GM12878 (cell line): ENCODE measurements at regions not wholly inside any gene's neighbourhood (a gene's known extent, or its start where the extent isn't known, plus 50 kb on each side); places are given as distances from the start of the nearest gene placed in this dataset.

Experiments used
- ATAC-seq: fragments of 200-7000 bp; cut with Tn5 transposase; 3 replicates; pipeline ENCODE4 v1.9.1; 2020; ENCODE audit warnings: mild to moderate bottlenecking, moderate library complexity
- BruUV-seq: library from RNA; stranded (reverse); fragments of 400-500 nt; replicated peaks from 2 replicates; lab custom pipeline; 2021; lab: Mats Ljungman, UMichigan
- CTCF ChIA-PET: fragments of 300-600 bp; sonication (Branson Sonifier 250); formaldehyde crosslinking; extraction: SDS; loops from one replicate; lab custom pipeline; 2021; ENCODE audit warnings: inconsistent platforms; lab: Yijun Ruan, JAX
- POLR2A ChIA-PET: fragments of 350-600 bp; formaldehyde crosslinking; extraction: SDS; loops from one replicate; lab custom pipeline; 2021; ENCODE audit warnings: inconsistent platforms; lab: Charles Lee
- RAD21 ChIA-PET: fragments of 300-600 bp; sonication (Branson Sonifier 250); formaldehyde crosslinking; loops from one replicate; lab custom pipeline; 2023; ENCODE audit warnings: antibody characterized with exemption; ENCODE audit not compliant: unreplicated experiment; lab: Charles Lee
- SMC1A ChIA-PET: fragments of 300-600 bp; sonication (Branson Sonifier 250); formaldehyde crosslinking; loops from one replicate; lab custom pipeline; 2023; ENCODE audit not compliant: unreplicated experiment, uncharacterized antibody; lab: Charles Lee
- DNase-seq: peaks from one replicate; pipeline ENCODE4 v3.0.0-alpha.2; 2011; ENCODE audit warnings: low read depth, low spot score
- FAIRE-seq: peaks from 3 replicates; lab custom pipeline; 2011; peaks lifted over from hg19 to GRCh38; lab: Jason Lieb, UNC
- H2AFZ ChIP-seq: 2 replicates; pipeline ENCODE4 v1.6.0; 2011; ENCODE audit warnings: low read depth, low read length, control low read depth; ENCODE audit not compliant: control insufficient read depth
- H3K27ac ChIP-seq: 2 replicates; pipeline ENCODE4 v1.5.1; 2011; ENCODE audit warnings: control low read depth; ENCODE audit not compliant: control insufficient read depth, insufficient read depth
- H3K27me3 ChIP-seq, 2 experiments: replicated peaks in 1 of 2; 2 replicates each; pipeline versions ENCODE4 v1.6.0 to v1.6.1; 2011; ENCODE audit warnings: low read length in 1 of 2; ENCODE audit not compliant: control insufficient read depth in 2 of 2, insufficient read depth in 2 of 2
- H3K36me3 ChIP-seq, 2 experiments: 2 replicates each; pipeline ENCODE4 v1.5.1; 2011; ENCODE audit warnings: low read length in 1 of 2; ENCODE audit not compliant: control insufficient read depth in 2 of 2, insufficient read depth in 2 of 2
- H3K4me1 ChIP-seq: 2 replicates; pipeline ENCODE4 v1.6.1; 2011; ENCODE audit warnings: mild to moderate bottlenecking, low read length, moderate library complexity, mixed read lengths; ENCODE audit not compliant: control insufficient read depth, insufficient read depth
- H3K4me2 ChIP-seq: 2 replicates; pipeline ENCODE4 v1.6.0; 2011; ENCODE audit warnings: control low read depth; ENCODE audit not compliant: control insufficient read depth, insufficient read depth
- H3K4me3 ChIP-seq: fragments of 200-600 bp; sonication (generic); 2 replicates; pipeline ENCODE4 v1.5.1; 2016
- H3K79me2 ChIP-seq: 2 replicates; pipeline ENCODE4 v1.6.0; 2011; ENCODE audit warnings: low read length; ENCODE audit not compliant: control insufficient read depth, insufficient read depth
- H3K9ac ChIP-seq: 2 replicates; pipeline ENCODE4 v1.8.0; 2011; ENCODE audit warnings: low read length, control low read depth, mixed read lengths; ENCODE audit not compliant: control insufficient read depth, insufficient read depth
- H3K9me3 ChIP-seq: replicated peaks from 3 replicates; pipeline ENCODE4 v1.5.1; 2011; ENCODE audit warnings: mild to moderate bottlenecking, low read length; ENCODE audit not compliant: control insufficient read depth, insufficient read depth
- H4K20me1 ChIP-seq: 2 replicates; pipeline ENCODE4 v1.6.0; 2011; ENCODE audit not compliant: control insufficient read depth, insufficient read depth
- IKZF1 ChIP-seq: fragments of 450-650 bp; conservative IDR thresholded peaks from 2 replicates; pipeline ENCODE4 v1.6.1; 2017; ENCODE audit warnings: antibody characterized with exemption, mild to moderate bottlenecking
- KLF5 ChIP-seq: fragments of 450-650 bp; IDR thresholded peaks from 2 replicates; pipeline ENCODE4 v1.6.1; 2014; ENCODE audit warnings: mild to moderate bottlenecking; ENCODE audit not compliant: partially characterized antibody
- POU2F2 ChIP-seq: IDR thresholded peaks from 3 replicates; pipeline ENCODE4 v1.6.1; 2011; ENCODE audit warnings: low read depth, mild to moderate bottlenecking, low read length, borderline replicate concordance
- ZNF207 ChIP-seq: fragments of 450-650 bp; IDR thresholded peaks from 2 replicates; pipeline ENCODE4 v1.6.1; 2014; ENCODE audit warnings: antibody characterized with exemption, mild to moderate bottlenecking, borderline replicate concordance
- ZNF384 ChIP-seq: IDR thresholded peaks from 2 replicates; pipeline ENCODE4 v1.6.1; 2012; ENCODE audit warnings: low read depth, mild to moderate bottlenecking, low read length, improper control_type of control experiment, borderline replicate concordance
- WGBS: methylation state at CpG from one replicate; pipeline ENCODE4 v1.1.6; 2016; ENCODE audit warnings: low lambda C conversion rate; ENCODE audit not compliant: insufficient replicate concordance, insufficient coverage; ENCODE audit errors: missing lambda C conversion rate; 5-methylcytosine and 5-hydroxymethylcytosine counted together
- in situ Hi-C: fragments of 300-500 bp; cut with MboI; formaldehyde crosslinking; loops from 9 replicates; pipeline ENCODE4 v1.14.3; 2018; ENCODE audit warnings: mixed read lengths
- intact Hi-C: fragments of 100-400 bp; cut with micrococcal nuclease; formaldehyde crosslinking; loops from one replicate; pipeline ENCODE4 v1.14.2; 2022; ENCODE audit not compliant: unreplicated experiment
- TF ChIP-seq, protein P1 (sequence below): fragments of 450-650 bp; IDR thresholded peaks from 2 replicates; pipeline ENCODE4 v1.6.1; 2018; ENCODE audit warnings: mild to moderate bottlenecking, low read depth, moderate library complexity; ENCODE audit not compliant: partially characterized antibody
- TF ChIP-seq, protein P2 (sequence below): IDR thresholded peaks from 2 replicates; pipeline ENCODE4 v1.6.1; 2012; ENCODE audit warnings: low read depth, low read length, improper control_type of control experiment
- TF ChIP-seq, protein P3 (sequence below): fragments of 450-650 bp; conservative IDR thresholded peaks from 2 replicates; pipeline ENCODE4 v1.6.1; 2017; ENCODE audit warnings: mild to moderate bottlenecking, moderate library complexity
- TF ChIP-seq, protein P4 (sequence below): IDR thresholded peaks from 2 replicates; pipeline ENCODE4 v1.6.1; 2011; ENCODE audit warnings: borderline replicate concordance, low read depth, mild to moderate bottlenecking, moderate library complexity, mixed read lengths, low read length; ENCODE audit not compliant: insufficient read depth; ENCODE audit errors: extremely low read length
- TF ChIP-seq, protein P5 (sequence below): IDR thresholded peaks from 2 replicates; pipeline ENCODE4 v1.6.1; 2012; ENCODE audit warnings: low read length, inconsistent platforms
- TF ChIP-seq, protein P6 (sequence below): fragments of 450-650 bp; IDR thresholded peaks from 2 replicates; pipeline ENCODE4 v1.6.1; 2016; ENCODE audit warnings: mild to moderate bottlenecking

DNA sequence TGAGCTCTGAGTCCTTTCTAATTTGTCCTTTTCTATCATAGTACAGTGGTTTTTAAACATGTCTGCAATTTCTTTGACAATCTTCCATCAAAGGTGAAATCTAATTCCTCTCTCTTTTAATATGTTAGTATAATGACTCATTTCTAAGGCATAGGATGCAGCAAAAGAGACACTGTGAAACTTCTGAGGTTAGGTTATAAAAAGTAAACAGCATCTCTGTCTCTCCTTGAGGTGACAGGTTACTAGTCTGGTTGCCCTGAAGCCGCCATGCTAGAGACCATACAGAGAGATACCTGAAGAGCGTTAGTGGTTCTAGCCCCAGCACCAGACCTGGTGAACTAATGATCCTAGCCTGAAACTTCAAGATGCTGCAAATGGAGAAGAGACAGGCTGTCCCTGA is 114.3 kb downstream of the PPM1A start (continued):
- TF ChIP-seq, protein P1, sequence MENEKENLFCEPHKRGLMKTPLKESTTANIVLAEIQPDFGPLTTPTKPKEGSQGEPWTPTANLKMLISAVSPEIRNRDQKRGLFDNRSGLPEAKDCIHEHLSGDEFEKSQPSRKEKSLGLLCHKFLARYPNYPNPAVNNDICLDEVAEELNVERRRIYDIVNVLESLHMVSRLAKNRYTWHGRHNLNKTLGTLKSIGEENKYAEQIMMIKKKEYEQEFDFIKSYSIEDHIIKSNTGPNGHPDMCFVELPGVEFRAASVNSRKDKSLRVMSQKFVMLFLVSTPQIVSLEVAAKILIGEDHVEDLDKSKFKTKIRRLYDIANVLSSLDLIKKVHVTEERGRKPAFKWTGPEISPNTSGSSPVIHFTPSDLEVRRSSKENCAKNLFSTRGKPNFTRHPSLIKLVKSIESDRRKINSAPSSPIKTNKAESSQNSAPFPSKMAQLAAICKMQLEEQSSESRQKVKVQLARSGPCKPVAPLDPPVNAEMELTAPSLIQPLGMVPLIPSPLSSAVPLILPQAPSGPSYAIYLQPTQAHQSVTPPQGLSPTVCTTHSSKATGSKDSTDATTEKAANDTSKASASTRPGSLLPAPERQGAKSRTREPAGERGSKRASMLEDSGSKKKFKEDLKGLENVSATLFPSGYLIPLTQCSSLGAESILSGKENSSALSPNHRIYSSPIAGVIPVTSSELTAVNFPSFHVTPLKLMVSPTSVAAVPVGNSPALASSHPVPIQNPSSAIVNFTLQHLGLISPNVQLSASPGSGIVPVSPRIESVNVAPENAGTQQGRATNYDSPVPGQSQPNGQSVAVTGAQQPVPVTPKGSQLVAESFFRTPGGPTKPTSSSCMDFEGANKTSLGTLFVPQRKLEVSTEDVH: no peak

DNA sequence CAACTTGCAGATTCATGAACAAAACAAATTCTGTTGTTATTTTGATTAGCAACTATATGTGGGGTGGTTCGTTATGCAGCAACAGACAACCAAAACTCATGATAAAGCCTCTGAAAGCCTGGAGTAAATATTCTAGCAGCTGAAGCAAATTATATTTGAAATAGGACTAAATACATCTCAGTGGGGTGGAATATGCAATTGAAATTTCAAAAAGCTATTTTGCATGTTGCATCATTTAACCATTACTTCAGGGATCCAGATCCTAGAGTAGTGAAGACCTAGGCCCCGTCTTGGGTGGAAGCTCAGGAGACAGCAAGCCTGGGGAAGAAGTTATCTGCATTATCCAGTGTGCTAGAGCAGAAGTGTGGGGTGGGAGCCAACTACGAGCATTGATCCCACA is 114.7 kb downstream of the PPM1A start:
- H3K9me3 ChIP-seq: no peaks in the 10 kb centered on the region
- no peak overlapping the region for H3K9ac ChIP-seq
- DNase-seq (no peak), ATAC-seq (no peak), FAIRE-seq (no peak)
- BruUV-seq: no TSS peak
- H3K4me2 ChIP-seq: no peak overlapping the region
- ChIA-PET SMC1A (no interaction called here), CTCF (interaction anchor here (0.8 kb wide), 1 partner anchor 13 kb away, joined by 3 read pairs; no protein-coding TSS in a partner anchor), POLR2A (interaction anchor here (0.5 kb wide), 1 partner anchor 1400 kb away, joined by 4 read pairs; no protein-coding TSS in a partner anchor), RAD21 (no interaction called here)
- 15% methylated on average over 3 of the region's 3 CpGs for WGBS
- intact Hi-C loops (no loop called here), in situ Hi-C loops (no loop called here)
- no peak overlapping the region for H3K27ac ChIP-seq
- H3K79me2 ChIP-seq: no peaks in the 10 kb centered on the region
- no peaks in the 10 kb centered on the region for H4K20me1 ChIP-seq
- no peak overlapping the region for H3K4me3 ChIP-seq
- no peaks in the 10 kb centered on the region for H3K4me1 ChIP-seq
- no peaks in the 10 kb centered on the region for H3K27me3 ChIP-seq
- H2AFZ ChIP-seq: no peak overlapping the region
- H3K36me3 ChIP-seq: no peaks in the 10 kb centered on the region
- no peak for TF ChIP-seq POU2F2
- TF ChIP-seq IKZF1: no peak
- TF ChIP-seq, protein P2, sequence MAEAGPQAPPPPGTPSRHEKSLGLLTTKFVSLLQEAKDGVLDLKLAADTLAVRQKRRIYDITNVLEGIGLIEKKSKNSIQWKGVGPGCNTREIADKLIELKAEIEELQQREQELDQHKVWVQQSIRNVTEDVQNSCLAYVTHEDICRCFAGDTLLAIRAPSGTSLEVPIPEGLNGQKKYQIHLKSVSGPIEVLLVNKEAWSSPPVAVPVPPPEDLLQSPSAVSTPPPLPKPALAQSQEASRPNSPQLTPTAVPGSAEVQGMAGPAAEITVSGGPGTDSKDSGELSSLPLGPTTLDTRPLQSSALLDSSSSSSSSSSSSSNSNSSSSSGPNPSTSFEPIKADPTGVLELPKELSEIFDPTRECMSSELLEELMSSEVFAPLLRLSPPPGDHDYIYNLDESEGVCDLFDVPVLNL: no peak
- no peak for TF ChIP-seq ZNF207
- TF ChIP-seq ZNF384: no peak
- no peak for TF ChIP-seq KLF5
- TF ChIP-seq, protein P3, sequence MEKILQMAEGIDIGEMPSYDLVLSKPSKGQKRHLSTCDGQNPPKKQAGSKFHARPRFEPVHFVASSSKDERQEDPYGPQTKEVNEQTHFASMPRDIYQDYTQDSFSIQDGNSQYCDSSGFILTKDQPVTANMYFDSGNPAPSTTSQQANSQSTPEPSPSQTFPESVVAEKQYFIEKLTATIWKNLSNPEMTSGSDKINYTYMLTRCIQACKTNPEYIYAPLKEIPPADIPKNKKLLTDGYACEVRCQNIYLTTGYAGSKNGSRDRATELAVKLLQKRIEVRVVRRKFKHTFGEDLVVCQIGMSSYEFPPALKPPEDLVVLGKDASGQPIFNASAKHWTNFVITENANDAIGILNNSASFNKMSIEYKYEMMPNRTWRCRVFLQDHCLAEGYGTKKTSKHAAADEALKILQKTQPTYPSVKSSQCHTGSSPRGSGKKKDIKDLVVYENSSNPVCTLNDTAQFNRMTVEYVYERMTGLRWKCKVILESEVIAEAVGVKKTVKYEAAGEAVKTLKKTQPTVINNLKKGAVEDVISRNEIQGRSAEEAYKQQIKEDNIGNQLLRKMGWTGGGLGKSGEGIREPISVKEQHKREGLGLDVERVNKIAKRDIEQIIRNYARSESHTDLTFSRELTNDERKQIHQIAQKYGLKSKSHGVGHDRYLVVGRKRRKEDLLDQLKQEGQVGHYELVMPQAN: no peak
- TF ChIP-seq, protein P4, sequence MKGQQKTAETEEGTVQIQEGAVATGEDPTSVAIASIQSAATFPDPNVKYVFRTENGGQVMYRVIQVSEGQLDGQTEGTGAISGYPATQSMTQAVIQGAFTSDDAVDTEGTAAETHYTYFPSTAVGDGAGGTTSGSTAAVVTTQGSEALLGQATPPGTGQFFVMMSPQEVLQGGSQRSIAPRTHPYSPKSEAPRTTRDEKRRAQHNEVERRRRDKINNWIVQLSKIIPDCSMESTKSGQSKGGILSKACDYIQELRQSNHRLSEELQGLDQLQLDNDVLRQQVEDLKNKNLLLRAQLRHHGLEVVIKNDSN: no peak
- TF ChIP-seq, protein P5, sequence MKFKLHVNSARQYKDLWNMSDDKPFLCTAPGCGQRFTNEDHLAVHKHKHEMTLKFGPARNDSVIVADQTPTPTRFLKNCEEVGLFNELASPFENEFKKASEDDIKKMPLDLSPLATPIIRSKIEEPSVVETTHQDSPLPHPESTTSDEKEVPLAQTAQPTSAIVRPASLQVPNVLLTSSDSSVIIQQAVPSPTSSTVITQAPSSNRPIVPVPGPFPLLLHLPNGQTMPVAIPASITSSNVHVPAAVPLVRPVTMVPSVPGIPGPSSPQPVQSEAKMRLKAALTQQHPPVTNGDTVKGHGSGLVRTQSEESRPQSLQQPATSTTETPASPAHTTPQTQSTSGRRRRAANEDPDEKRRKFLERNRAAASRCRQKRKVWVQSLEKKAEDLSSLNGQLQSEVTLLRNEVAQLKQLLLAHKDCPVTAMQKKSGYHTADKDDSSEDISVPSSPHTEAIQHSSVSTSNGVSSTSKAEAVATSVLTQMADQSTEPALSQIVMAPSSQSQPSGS: no peak
- TF ChIP-seq, protein P6, sequence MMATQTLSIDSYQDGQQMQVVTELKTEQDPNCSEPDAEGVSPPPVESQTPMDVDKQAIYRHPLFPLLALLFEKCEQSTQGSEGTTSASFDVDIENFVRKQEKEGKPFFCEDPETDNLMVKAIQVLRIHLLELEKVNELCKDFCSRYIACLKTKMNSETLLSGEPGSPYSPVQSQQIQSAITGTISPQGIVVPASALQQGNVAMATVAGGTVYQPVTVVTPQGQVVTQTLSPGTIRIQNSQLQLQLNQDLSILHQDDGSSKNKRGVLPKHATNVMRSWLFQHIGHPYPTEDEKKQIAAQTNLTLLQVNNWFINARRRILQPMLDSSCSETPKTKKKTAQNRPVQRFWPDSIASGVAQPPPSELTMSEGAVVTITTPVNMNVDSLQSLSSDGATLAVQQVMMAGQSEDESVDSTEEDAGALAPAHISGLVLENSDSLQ: no peak
